ENCODE measurements at regions not wholly inside any gene's neighbourhood (a gene's known extent, or its start where the extent isn't known, plus 50 kb on each side); places are given as distances from the start of the nearest gene placed in this dataset.

DNA sequence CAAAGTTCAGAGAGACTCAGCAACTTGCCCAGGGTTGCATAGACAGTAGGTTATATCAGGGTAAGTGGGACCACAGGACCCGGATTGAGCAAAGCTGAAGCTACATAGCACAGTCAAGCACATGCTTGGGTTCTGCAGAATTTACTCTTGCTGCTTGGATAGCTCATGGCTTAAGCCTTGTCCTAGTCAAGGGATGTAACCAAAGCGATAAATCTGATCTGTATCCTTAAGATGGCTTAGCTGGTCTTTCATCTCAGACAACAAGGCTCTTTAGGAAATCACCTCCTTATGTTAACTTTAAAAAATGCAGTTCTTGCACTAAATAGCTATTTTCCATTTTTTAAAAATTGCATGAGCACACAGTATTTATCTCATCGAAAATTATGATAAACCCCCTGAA lies 158.5 kb downstream of the LPIN1 start:
- TF ChIP-seq, protein P1, sequence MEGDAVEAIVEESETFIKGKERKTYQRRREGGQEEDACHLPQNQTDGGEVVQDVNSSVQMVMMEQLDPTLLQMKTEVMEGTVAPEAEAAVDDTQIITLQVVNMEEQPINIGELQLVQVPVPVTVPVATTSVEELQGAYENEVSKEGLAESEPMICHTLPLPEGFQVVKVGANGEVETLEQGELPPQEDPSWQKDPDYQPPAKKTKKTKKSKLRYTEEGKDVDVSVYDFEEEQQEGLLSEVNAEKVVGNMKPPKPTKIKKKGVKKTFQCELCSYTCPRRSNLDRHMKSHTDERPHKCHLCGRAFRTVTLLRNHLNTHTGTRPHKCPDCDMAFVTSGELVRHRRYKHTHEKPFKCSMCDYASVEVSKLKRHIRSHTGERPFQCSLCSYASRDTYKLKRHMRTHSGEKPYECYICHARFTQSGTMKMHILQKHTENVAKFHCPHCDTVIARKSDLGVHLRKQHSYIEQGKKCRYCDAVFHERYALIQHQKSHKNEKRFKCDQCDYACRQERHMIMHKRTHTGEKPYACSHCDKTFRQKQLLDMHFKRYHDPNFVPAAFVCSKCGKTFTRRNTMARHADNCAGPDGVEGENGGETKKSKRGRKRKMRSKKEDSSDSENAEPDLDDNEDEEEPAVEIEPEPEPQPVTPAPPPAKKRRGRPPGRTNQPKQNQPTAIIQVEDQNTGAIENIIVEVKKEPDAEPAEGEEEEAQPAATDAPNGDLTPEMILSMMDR (IDR thresholded peaks at IDR 0.05), result no peak
- no peak for TF ChIP-seq EZH2 (IDR thresholded peaks at IDR 0.05)
